LoVo (cell line): ENCODE measurements at regions not wholly inside any gene's neighbourhood (a gene's known extent, or its start where the extent isn't known, plus 50 kb on each side); places are given as distances from the start of the nearest gene placed in this dataset.

Source experiments
- DNase-seq: peaks from one replicate; pipeline ENCODE4 v3.0.0-alpha.2; 2016; ENCODE audit warnings: low spot score

DNA sequence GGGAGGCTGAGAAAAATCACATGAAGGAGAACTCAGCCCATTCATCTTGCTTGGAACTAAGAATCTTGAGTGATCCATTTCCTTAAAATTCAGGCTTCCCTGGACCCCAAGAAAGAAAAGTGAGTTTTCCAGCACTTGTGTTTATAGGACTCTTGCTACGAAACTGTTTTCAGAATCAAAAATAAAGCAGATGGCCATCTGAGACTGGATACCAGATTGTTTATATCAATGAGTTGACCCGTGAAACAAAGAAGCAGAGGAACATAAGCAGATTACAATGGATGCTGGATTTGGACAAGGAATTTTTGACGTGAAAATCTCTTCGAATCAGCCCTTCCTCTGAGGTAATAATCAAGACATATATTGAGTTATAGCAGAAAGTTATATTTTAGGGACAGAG is 223.2 kb downstream of the SYK start:
- no peak for DNase-seq

DNA sequence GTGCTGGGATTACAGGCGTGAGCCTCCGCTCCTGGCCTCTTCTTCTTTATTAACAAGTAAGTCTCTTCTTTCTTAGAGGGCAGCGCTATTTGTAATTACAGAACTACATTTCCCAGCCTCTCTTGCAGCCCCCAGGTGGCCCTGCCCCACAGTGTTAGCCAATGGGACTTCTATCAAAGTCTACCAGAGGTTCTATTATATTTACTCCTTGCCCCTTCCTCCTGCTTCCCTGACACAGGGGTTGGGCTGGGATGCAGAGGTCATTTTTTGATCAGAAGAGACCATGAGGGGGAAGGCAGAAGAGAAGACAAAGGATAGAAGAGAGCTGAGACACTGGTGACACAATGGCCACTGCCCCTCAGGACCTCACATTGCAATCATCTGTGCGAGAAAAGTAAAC is 224.2 kb downstream of the SYK start:
- no peak for DNase-seq

GRCh38 chr9:91026266-91026665 is 224.6 kb downstream of the SYK start:
- no peak for DNase-seq

GRCh38 chr9:91027005-91027404 is 225.4 kb downstream of the SYK start:
- DNase-seq, result no peak

DNA sequence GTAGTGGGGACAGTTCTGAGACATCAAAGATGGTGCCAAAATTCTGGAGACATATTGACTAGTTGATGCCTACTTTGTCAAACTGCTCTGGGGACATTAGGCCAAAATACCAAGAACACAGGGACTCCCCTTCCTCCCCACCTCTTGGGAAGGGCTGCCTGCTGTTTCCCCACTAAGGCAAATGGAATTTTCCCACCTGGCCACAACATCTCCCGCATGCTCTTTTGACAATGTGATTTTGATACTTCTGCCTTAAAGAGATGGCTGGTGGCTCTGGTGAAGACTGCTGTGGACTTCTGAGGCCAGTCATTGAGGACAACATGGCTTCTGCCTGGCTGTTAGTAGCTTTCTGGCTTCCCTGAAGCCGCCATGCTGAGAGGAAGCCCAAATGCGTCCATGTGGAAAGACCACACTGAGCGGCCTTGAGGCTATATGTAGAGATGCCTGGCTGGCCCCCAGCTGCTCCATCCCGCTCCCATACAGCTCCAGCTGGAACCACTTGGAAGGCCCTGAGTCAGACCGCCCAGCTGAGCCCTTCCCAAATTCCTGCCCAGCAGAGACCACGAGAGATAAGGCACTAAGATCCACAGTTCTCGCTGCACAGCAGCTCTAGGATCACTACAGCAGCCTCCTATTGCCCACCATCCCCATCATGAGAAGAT is 226.7 kb downstream of the SYK start:
- DNase-seq, result no peak

GRCh38 chr9:91029650-91030361 is 228.2 kb downstream of the SYK start:
- DNase-seq, result no peak

GRCh38 chr9:91032121-91032531 is 230.5 kb downstream of the SYK start:
- no peak for DNase-seq

DNA sequence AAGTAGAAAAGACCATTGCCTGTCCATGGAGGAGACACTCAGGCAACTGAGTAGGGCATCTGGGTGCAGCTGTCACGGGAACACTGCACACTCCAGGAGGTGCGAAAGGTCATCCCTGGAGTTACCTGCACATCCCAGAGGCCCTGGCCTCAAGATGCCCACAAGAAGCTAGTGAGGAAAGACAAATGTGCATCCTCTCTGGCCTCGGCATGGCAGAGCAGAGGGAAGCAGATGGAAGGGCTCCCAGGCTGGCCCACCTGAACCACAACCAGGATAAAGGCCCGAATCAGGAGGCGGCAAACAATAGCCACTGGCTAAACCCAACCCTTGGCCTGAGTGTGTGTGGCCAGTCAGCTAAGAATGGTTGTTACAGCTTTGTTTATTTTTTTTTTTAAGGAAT is 231.7 kb downstream of the SYK start:
- DNase-seq, result no peak

DNA sequence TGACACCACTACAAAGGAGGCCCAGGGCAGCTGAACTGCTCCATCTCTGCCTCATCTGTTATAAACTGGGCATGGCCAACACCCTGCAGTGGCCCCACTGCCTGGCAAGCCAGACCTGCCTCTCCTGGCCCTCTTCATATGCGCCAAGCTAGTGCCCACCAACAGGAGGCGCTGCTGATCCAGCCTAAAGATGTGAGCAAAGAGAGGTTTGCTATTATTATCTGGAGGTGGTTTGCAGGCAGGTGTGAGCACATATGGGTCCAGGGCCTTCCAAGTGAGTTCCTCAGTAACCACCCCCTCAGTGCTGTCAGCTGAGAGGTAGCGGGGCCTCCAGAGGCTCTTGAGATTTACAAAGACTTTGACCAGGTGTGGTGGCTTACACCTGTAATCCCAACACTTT is 232.2 kb downstream of the SYK start:
- DNase-seq, result no peak

DNA sequence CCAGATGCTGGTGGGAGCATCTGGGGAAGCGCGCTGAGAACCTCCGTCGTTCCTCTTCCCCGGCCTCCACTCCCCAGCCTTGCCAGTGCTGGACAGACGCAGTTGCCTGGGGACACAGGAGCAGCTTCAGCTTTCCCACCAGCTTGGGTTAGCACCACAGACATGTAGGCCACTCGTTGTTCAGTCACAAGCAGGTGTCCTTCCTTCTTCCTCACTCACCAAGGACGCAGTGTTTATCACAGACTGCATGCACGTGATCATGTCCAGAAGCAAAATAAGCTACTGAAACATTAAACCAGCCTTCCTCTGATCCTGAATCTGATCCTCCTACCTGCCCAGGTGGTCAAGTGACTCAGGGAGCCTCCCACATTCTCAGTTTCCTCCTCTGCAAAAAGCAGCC is 232.9 kb downstream of the SYK start:
- no peak for DNase-seq

GRCh38 chr9:91034976-91035824 is 233.6 kb downstream of the SYK start:
- DNase-seq, result no peak

DNA sequence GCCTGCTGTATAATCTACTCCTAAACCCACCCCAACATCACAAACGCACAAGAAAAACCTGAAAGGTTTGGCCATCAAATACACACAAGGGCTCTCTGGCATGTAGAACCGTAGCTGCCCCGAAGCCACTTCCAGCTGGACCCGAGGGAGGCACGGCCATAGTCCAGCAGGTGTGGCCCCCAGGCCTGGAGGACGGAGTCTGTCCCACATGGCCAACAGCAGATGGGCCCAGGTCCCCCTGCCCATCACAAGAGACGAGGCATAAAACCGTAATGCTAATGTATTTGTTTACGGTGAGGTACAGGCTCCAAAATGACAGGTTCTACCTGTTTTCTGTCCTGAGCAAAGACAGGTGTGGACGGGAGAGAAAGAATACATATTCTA is 234.2 kb downstream of the SYK start:
- no peak for DNase-seq

GRCh38 chr9:91036356-91036755 is 234.7 kb downstream of the SYK start:
- DNase-seq, result no peak

DNA sequence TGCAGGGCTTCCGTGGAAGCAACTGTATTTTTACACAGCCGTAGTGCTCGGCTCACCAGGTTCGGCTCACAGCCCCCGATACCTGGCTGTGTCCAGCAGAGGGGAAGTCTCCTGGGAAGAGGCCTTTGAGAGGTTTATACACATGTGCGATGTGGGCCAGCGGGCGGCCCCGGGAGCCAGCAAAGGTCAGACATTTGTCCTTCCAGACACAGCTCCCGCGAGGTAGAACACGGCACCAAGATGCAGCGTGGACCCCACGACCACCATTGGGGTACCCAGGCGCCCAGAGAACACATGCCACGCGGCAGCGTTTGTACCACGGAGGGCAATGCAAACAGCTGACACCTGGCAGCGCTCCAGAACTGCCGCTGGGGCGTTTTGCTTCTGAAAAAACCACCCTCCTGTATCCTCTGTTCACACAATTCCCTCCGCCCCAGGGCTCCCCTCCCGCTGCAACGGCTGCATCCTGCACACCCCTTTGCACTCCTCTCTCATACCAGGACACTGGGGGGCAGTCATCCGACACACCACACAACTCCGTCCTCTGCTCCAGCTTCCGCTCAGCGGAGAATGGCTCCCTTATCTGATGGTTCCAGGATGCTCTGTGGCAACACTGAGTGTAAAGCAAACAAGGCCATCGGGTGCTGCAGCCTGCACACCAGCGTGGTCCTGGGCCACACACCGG is 235.3 kb downstream of the SYK start:
- DNase-seq, result peak; percentile 72

DNA sequence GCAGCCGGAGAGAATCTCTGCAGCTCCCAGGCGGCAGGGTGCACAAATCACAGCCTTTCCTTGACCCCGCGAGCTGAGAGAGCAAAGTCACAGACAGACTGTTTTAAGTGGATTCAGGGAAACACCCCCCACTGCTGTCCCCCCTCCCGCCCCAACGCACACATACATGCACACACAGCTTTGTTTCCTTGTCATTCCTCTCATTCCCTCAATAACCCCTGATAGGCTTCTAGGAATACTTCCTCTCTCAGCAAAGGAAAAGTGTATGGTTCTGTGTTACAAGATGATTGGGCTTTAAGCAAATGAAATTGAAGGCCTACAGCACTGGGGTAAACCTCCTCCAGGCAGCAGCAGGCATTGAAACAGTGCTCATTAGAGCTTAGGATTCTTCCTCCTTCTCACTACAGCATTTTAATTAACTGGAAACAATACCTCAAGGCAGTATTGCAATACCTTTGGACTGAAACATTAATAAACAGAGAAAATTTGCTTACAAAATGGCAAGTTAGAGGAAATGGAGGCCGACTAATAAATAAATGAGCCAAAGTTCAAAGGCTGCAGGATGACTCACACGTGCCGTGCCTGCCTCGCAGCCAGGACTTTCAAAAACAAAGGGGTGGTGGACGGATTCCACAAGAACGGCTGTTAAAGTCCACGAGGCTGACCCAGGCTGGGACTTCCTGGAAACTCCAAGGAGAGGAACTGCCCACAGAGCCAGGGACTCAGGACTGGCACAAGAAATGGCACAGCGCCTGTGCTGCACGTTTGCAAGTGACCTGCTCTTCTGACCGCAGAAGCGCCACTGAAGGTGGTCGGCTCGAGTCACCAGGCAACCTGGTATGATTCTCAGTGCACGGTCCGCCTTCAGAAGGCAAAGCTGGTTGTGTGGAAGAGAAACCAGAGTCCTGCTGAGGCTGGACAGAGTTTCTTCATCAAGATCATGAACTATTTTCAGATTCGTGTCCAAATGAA is 236.2 kb downstream of the SYK start:
- peak; percentile 88 for DNase-seq

GRCh38 chr9:91038483-91039124 is 237.0 kb downstream of the SYK start:
- no peak for DNase-seq

GRCh38 chr9:91039125-91039834 is 237.7 kb downstream of the SYK start:
- no peak for DNase-seq

GRCh38 chr9:91039835-91040140 is 238.2 kb downstream of the SYK start:
- DNase-seq, result no peak

- DNase-seq, result no peak
These were observed 239.0 kb downstream of the SYK start for GRCh38 chr9:91040371-91041215.
